ENCODE measurements at regions not wholly inside any gene's neighbourhood (a gene's known extent, or its start where the extent isn't known, plus 50 kb on each side); places are given as distances from the start of the nearest gene placed in this dataset.

GRCh38 chr18:75869162-75869561, 441.7 kb upstream of the SMIM21 start:
- TF ChIP-seq POLR2A (IDR thresholded peaks at IDR 0.05; ENCODE audit: low read length) (no peak), GATA1 (IDR thresholded peaks at IDR 0.05; ENCODE audit: low read depth, low read length) (no peak)
